SK-N-SH treated with all-trans-retinoic acid at 6 μM for 48 hours (cell line): ENCODE measurements at regions not wholly inside any gene's neighbourhood (a gene's known extent, or its start where the extent isn't known, plus 50 kb on each side); places are given as distances from the start of the nearest gene placed in this dataset.

Experiments
- ATAC-seq: fragments of 200-7000 bp; cut with Tn5 transposase; 3 replicates; pipeline ENCODE4 v1.9.1; 2020; ENCODE audit warnings: mild to moderate bottlenecking, moderate library complexity
- ARNTL ChIP-seq: fragments of 450-650 bp; formaldehyde crosslinking; IDR thresholded peaks from 2 replicates; pipeline ENCODE4 v1.5.0; 2020; ENCODE audit warnings: low read depth, mild to moderate bottlenecking, moderate library complexity, borderline replicate concordance
- BACH2 ChIP-seq: fragments of 250-450 bp; sonication (Bioruptor Pico); IDR thresholded peaks from 2 replicates; pipeline ENCODE4 v1.9.0; 2021; ENCODE audit warnings: mild to moderate bottlenecking, borderline replicate concordance
- CSDC2 ChIP-seq: fragments of 250-450 bp; sonication (Bioruptor Pico); IDR thresholded peaks from 2 replicates; pipeline ENCODE4 v1.5.0; 2020; ENCODE audit warnings: mild to moderate bottlenecking, moderate library complexity
- ESRRG ChIP-seq: fragments of 250-450 bp; sonication (Bioruptor Pico); IDR thresholded peaks from 2 replicates; pipeline ENCODE4 v1.6.1; 2021; ENCODE audit warnings: mild to moderate bottlenecking
- GLIS3 ChIP-seq: fragments of 250-450 bp; sonication (Bioruptor Pico); IDR thresholded peaks from 2 replicates; pipeline ENCODE4 v1.5.0; 2020; ENCODE audit warnings: mild to moderate bottlenecking, moderate library complexity
- OSR1 ChIP-seq: fragments of 250-450 bp; sonication (Bioruptor Pico); IDR thresholded peaks from 2 replicates; pipeline ENCODE4 v1.8.0; 2022; ENCODE audit warnings: moderate library complexity, mild to moderate bottlenecking, inconsistent platforms
- PPARA ChIP-seq: fragments of 250-450 bp; sonication (Bioruptor Pico); IDR thresholded peaks from 2 replicates; pipeline ENCODE4 v1.5.0; 2020; ENCODE audit warnings: mild to moderate bottlenecking, borderline replicate concordance
- RARB ChIP-seq: fragments of 250-450 bp; sonication (Bioruptor Pico); IDR thresholded peaks from 2 replicates; pipeline ENCODE4 v1.8.0; 2021; ENCODE audit warnings: mild to moderate bottlenecking, moderate library complexity
- TOX ChIP-seq: fragments of 250-450 bp; sonication (Bioruptor Pico); IDR thresholded peaks from 2 replicates; pipeline ENCODE4 v1.8.0; 2021; ENCODE audit warnings: mild to moderate bottlenecking, moderate library complexity, borderline replicate concordance
- ZC3H10 ChIP-seq: fragments of 250-450 bp; sonication (Bioruptor Pico); IDR thresholded peaks from 2 replicates; pipeline ENCODE4 v1.5.1; 2021; ENCODE audit warnings: mild to moderate bottlenecking, moderate library complexity
- ZFP3 ChIP-seq: fragments of 250-450 bp; sonication (Bioruptor Pico); IDR thresholded peaks from 2 replicates; pipeline ENCODE4 v1.5.0; 2020; ENCODE audit warnings: mild to moderate bottlenecking, moderate library complexity
- ZFP30 ChIP-seq: fragments of 450-650 bp; formaldehyde crosslinking; IDR thresholded peaks from 2 replicates; pipeline ENCODE4 v1.5.0; 2022; ENCODE audit warnings: mild to moderate bottlenecking, moderate library complexity
- ZNF565 ChIP-seq: fragments of 450-650 bp; formaldehyde crosslinking; conservative IDR thresholded peaks from 2 replicates; pipeline ENCODE4 v1.5.0; 2020; ENCODE audit warnings: low read depth, mild to moderate bottlenecking, moderate library complexity
- ZNF70 ChIP-seq: fragments of 450-650 bp; formaldehyde crosslinking; IDR thresholded peaks from 2 replicates; pipeline ENCODE4 v1.5.0; 2020; ENCODE audit warnings: mild to moderate bottlenecking, moderate library complexity
- ZNF8 ChIP-seq: fragments of 450-650 bp; formaldehyde crosslinking; IDR thresholded peaks from 2 replicates; pipeline ENCODE4 v1.5.0; 2020; ENCODE audit warnings: mild to moderate bottlenecking, moderate library complexity
- TF ChIP-seq, protein P1 (sequence below): fragments of 250-450 bp; sonication (Bioruptor Pico); IDR thresholded peaks from 2 replicates; pipeline ENCODE4 v1.5.0; 2020; ENCODE audit warnings: mild to moderate bottlenecking, moderate library complexity
- TF ChIP-seq, protein P2 (sequence below): fragments of 250-450 bp; sonication (Bioruptor Pico); IDR thresholded peaks from 2 replicates; pipeline ENCODE4 v1.8.0; 2021; ENCODE audit warnings: low read depth, mild to moderate bottlenecking, moderate library complexity, borderline replicate concordance
- TF ChIP-seq, protein P3 (sequence below): fragments of 250-450 bp; sonication (Bioruptor Pico); IDR thresholded peaks from 2 replicates; pipeline ENCODE4 v1.5.1; 2021; ENCODE audit warnings: mild to moderate bottlenecking, moderate library complexity
- TF ChIP-seq, protein P4 (sequence below): fragments of 250-450 bp; sonication (Bioruptor Pico); IDR thresholded peaks from 2 replicates; pipeline ENCODE4 v1.5.1; 2020; ENCODE audit warnings: low read depth, mild to moderate bottlenecking, moderate library complexity
- TF ChIP-seq, protein P5 (sequence below): fragments of 250-450 bp; sonication (Bioruptor Pico); IDR thresholded peaks from 2 replicates; pipeline ENCODE4 v1.8.0; 2020; ENCODE audit warnings: mild to moderate bottlenecking, moderate library complexity, borderline replicate concordance

DNA sequence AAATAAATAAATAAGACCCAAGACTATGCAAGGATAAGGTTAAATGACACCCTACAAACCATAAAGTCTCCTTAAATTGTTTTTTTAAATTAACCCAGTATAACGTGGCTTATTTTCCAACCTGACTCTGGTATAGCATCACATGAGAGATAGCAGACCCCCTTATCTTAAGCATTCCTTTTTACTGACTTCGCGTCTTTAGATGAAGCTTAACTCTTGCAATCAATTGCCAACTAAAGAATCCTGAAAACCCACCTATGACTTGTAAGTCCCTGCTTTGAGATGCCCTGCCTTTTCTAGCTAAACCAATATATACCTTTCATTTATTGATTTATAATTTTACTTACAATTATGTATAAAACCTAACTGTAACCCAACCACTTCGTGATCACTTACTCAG, 57.1 kb upstream of the RAB12 start:
- no peak for TF ChIP-seq CSDC2
- TF ChIP-seq ARNTL (CRISPR knock-in tag), result no peak
- TF ChIP-seq, protein P1, sequence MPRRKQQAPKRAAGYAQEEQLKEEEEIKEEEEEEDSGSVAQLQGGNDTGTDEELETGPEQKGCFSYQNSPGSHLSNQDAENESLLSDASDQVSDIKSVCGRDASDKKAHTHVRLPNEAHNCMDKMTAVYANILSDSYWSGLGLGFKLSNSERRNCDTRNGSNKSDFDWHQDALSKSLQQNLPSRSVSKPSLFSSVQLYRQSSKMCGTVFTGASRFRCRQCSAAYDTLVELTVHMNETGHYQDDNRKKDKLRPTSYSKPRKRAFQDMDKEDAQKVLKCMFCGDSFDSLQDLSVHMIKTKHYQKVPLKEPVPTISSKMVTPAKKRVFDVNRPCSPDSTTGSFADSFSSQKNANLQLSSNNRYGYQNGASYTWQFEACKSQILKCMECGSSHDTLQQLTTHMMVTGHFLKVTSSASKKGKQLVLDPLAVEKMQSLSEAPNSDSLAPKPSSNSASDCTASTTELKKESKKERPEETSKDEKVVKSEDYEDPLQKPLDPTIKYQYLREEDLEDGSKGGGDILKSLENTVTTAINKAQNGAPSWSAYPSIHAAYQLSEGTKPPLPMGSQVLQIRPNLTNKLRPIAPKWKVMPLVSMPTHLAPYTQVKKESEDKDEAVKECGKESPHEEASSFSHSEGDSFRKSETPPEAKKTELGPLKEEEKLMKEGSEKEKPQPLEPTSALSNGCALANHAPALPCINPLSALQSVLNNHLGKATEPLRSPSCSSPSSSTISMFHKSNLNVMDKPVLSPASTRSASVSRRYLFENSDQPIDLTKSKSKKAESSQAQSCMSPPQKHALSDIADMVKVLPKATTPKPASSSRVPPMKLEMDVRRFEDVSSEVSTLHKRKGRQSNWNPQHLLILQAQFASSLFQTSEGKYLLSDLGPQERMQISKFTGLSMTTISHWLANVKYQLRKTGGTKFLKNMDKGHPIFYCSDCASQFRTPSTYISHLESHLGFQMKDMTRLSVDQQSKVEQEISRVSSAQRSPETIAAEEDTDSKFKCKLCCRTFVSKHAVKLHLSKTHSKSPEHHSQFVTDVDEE (CRISPR knock-in tag), result no peak
- TF ChIP-seq RARB (CRISPR knock-in tag), result no peak
- no peak for TF ChIP-seq OSR1 (CRISPR knock-in tag)
- no peak for TF ChIP-seq ZFP3 (CRISPR knock-in tag)
- TF ChIP-seq ZFP30 (CRISPR knock-in tag), result no peak
- TF ChIP-seq, protein P2, sequence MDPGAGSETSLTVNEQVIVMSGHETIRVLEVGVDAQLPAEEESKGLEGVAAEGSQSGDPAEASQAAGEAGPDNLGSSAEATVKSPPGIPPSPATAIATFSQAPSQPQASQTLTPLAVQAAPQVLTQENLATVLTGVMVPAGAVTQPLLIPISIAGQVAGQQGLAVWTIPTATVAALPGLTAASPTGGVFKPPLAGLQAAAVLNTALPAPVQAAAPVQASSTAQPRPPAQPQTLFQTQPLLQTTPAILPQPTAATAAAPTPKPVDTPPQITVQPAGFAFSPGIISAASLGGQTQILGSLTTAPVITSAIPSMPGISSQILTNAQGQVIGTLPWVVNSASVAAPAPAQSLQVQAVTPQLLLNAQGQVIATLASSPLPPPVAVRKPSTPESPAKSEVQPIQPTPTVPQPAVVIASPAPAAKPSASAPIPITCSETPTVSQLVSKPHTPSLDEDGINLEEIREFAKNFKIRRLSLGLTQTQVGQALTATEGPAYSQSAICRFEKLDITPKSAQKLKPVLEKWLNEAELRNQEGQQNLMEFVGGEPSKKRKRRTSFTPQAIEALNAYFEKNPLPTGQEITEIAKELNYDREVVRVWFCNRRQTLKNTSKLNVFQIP (CRISPR knock-in tag), result no peak
- no peak for TF ChIP-seq ZNF70 (CRISPR knock-in tag)
- no peak for TF ChIP-seq ESRRG (CRISPR knock-in tag)
- TF ChIP-seq, protein P3, sequence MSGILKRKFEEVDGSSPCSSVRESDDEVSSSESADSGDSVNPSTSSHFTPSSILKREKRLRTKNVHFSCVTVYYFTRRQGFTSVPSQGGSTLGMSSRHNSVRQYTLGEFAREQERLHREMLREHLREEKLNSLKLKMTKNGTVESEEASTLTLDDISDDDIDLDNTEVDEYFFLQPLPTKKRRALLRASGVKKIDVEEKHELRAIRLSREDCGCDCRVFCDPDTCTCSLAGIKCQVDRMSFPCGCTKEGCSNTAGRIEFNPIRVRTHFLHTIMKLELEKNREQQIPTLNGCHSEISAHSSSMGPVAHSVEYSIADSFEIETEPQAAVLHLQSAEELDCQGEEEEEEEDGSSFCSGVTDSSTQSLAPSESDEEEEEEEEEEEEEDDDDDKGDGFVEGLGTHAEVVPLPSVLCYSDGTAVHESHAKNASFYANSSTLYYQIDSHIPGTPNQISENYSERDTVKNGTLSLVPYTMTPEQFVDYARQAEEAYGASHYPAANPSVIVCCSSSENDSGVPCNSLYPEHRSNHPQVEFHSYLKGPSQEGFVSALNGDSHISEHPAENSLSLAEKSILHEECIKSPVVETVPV (CRISPR knock-in tag), result no peak
- TF ChIP-seq ZNF8, result no peak
- TF ChIP-seq, protein P4, sequence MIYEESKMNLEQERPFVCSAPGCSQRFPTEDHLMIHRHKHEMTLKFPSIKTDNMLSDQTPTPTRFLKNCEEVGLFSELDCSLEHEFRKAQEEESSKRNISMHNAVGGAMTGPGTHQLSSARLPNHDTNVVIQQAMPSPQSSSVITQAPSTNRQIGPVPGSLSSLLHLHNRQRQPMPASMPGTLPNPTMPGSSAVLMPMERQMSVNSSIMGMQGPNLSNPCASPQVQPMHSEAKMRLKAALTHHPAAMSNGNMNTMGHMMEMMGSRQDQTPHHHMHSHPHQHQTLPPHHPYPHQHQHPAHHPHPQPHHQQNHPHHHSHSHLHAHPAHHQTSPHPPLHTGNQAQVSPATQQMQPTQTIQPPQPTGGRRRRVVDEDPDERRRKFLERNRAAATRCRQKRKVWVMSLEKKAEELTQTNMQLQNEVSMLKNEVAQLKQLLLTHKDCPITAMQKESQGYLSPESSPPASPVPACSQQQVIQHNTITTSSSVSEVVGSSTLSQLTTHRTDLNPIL (CRISPR knock-in tag), result no peak
- no peak for TF ChIP-seq GLIS3 (CRISPR knock-in tag)
- TF ChIP-seq BACH2 (CRISPR knock-in tag), result no peak
- no peak for TF ChIP-seq ZNF565 (CRISPR knock-in tag)
- TF ChIP-seq PPARA (CRISPR knock-in tag), result no peak
- TF ChIP-seq, protein P5, sequence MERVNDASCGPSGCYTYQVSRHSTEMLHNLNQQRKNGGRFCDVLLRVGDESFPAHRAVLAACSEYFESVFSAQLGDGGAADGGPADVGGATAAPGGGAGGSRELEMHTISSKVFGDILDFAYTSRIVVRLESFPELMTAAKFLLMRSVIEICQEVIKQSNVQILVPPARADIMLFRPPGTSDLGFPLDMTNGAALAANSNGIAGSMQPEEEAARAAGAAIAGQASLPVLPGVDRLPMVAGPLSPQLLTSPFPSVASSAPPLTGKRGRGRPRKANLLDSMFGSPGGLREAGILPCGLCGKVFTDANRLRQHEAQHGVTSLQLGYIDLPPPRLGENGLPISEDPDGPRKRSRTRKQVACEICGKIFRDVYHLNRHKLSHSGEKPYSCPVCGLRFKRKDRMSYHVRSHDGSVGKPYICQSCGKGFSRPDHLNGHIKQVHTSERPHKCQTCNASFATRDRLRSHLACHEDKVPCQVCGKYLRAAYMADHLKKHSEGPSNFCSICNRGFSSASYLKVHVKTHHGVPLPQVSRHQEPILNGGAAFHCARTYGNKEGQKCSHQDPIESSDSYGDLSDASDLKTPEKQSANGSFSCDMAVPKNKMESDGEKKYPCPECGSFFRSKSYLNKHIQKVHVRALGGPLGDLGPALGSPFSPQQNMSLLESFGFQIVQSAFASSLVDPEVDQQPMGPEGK (CRISPR knock-in tag), result no peak
- no peak for TF ChIP-seq ZC3H10
- TF ChIP-seq TOX, result no peak
- ATAC-seq, result no peak

DNA sequence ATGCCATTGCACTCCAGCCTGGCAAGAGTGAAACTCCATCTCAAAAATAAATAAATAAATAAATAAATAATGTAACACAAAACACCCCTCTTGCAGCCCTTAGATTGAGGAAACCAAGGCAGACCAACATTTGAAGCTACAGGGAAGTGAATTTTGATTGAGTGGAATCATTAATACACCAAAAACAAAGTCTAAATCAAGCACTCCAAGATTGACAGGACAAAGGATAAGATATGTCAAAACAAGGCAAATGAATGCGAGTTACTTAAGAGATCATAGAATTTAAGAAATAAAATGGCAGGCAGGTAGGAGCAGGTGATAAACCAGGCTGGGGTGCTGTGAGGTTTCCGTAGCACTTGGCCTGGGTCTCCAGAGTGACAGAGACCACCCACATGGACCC, 54.9 kb upstream of the RAB12 start:
- TF ChIP-seq TOX (no peak), ZC3H10 (no peak), GLIS3 (CRISPR knock-in tag) (no peak), ESRRG (CRISPR knock-in tag) (no peak), ZNF8 (no peak), ARNTL (CRISPR knock-in tag) (no peak), ZNF565 (CRISPR knock-in tag) (no peak), PPARA (CRISPR knock-in tag) (no peak), ZNF70 (CRISPR knock-in tag) (no peak), CSDC2 (no peak), ZFP30 (CRISPR knock-in tag) (no peak), RARB (CRISPR knock-in tag) (no peak)
- TF ChIP-seq, protein P4 (CRISPR knock-in tag), result no peak
- TF ChIP-seq, protein P5 (CRISPR knock-in tag), result no peak
- TF ChIP-seq, protein P1 (CRISPR knock-in tag), result no peak
- no peak for ATAC-seq
